ENCODE measurements at regions not wholly inside any gene's neighbourhood (a gene's known extent, or its start where the extent isn't known, plus 50 kb on each side); places are given as distances from the start of the nearest gene placed in this dataset.
"Not testable (repeated sequence)": the region's sequence is repeated elsewhere in the genome, so short reads cannot be mapped to it uniquely, and the experiment has no call there.

DNA sequence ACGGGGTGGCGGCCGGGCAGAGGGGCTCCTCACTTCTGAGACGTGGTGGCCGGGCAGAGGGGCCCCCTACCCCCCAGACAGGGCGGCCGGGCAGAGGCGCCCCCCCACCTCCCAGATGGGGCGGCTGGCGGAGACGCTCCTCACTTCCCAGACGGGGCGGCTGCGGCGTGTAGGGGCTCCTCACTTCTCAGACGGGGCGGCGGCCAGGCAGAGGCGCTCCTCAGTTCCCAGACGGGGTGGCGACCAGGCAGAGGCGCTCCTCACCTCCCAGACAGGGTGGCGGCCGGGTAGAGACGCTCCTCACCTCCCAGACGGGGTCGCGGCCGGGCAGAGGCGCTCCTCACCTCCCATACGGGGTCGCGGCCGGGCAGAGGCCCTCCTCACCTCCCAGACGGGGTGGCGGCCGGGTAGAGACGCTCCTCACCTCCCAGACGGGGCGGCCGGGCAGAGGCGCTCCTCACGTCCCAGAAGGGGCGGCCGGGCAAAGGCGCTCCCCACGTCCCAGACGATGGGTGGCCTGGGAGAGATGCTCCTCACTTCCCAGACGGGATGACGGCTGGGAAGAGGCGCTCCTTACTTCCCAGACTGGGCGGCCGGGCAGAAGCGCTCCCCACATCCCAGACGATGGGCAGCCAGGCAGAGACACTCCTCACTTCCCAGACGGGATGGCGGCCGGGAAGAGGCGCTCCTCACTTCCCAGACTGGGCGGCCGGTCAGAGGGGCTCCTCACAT is 536.6 kb upstream of the TUSC1 start:
- not testable (repeated sequence) for H3K27me3 ChIP-seq (ENCODE audit: insufficient read depth, poor library complexity, severe bottlenecking); H3K4me3 ChIP-seq (replicated peaks; ENCODE audit: insufficient read depth, low read length); H3K27ac ChIP-seq (replicated peaks); DNase-seq (ENCODE audit: low read depth in 1 of 2, low spot score in 1 of 2)

- H3K27me3 ChIP-seq (ENCODE audit: insufficient read depth, poor library complexity, severe bottlenecking) = no peaks in the 10 kb centered on the region
- no peak overlapping the region for H3K4me3 ChIP-seq (replicated peaks; ENCODE audit: insufficient read depth, low read length)
- no peak overlapping the region for H3K27ac ChIP-seq (replicated peaks)
- TF ChIP-seq, protein P1, sequence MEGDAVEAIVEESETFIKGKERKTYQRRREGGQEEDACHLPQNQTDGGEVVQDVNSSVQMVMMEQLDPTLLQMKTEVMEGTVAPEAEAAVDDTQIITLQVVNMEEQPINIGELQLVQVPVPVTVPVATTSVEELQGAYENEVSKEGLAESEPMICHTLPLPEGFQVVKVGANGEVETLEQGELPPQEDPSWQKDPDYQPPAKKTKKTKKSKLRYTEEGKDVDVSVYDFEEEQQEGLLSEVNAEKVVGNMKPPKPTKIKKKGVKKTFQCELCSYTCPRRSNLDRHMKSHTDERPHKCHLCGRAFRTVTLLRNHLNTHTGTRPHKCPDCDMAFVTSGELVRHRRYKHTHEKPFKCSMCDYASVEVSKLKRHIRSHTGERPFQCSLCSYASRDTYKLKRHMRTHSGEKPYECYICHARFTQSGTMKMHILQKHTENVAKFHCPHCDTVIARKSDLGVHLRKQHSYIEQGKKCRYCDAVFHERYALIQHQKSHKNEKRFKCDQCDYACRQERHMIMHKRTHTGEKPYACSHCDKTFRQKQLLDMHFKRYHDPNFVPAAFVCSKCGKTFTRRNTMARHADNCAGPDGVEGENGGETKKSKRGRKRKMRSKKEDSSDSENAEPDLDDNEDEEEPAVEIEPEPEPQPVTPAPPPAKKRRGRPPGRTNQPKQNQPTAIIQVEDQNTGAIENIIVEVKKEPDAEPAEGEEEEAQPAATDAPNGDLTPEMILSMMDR (IDR thresholded peaks at IDR 0.05; ENCODE audit: insufficient read depth, low read length) = no peak
- TF ChIP-seq, protein P2, sequence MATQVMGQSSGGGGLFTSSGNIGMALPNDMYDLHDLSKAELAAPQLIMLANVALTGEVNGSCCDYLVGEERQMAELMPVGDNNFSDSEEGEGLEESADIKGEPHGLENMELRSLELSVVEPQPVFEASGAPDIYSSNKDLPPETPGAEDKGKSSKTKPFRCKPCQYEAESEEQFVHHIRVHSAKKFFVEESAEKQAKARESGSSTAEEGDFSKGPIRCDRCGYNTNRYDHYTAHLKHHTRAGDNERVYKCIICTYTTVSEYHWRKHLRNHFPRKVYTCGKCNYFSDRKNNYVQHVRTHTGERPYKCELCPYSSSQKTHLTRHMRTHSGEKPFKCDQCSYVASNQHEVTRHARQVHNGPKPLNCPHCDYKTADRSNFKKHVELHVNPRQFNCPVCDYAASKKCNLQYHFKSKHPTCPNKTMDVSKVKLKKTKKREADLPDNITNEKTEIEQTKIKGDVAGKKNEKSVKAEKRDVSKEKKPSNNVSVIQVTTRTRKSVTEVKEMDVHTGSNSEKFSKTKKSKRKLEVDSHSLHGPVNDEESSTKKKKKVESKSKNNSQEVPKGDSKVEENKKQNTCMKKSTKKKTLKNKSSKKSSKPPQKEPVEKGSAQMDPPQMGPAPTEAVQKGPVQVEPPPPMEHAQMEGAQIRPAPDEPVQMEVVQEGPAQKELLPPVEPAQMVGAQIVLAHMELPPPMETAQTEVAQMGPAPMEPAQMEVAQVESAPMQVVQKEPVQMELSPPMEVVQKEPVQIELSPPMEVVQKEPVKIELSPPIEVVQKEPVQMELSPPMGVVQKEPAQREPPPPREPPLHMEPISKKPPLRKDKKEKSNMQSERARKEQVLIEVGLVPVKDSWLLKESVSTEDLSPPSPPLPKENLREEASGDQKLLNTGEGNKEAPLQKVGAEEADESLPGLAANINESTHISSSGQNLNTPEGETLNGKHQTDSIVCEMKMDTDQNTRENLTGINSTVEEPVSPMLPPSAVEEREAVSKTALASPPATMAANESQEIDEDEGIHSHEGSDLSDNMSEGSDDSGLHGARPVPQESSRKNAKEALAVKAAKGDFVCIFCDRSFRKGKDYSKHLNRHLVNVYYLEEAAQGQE (IDR thresholded peaks at IDR 0.05; ENCODE audit: insufficient replicate concordance, low read depth) = no peak
- TF ChIP-seq SPI1 (IDR thresholded peaks at IDR 0.05; ENCODE audit: borderline replicate concordance, low read depth) (no peak), GABPA (IDR thresholded peaks at IDR 0.05; ENCODE audit: low read depth) (no peak), POLR2AphosphoS5 (IDR thresholded peaks at IDR 0.05; ENCODE audit: low read depth) (no peak)
- DNase-seq (ENCODE audit: low read depth in 1 of 2, low spot score in 1 of 2) = peak in 1 of 2 experiments; percentile 12
These were observed 532.2 kb upstream of the TUSC1 start for GRCh38 chr9:26210338-26210851.

GRCh38 chr9:26205261-26205660 is 527.0 kb upstream of the TUSC1 start:
- DNase-seq (ENCODE audit: low read depth in 1 of 2, low spot score in 1 of 2) = no peak
- Histone ChIP-seq H3K27ac (replicated peaks) (no peak overlapping the region), H3K27me3 (ENCODE audit: insufficient read depth, poor library complexity, severe bottlenecking) (no peaks in the 10 kb centered on the region), H3K4me3 (replicated peaks; ENCODE audit: insufficient read depth, low read length) (no peak overlapping the region)
- no peak for TF ChIP-seq POLR2AphosphoS5 (IDR thresholded peaks at IDR 0.05; ENCODE audit: low read depth)
- TF ChIP-seq, protein P2 (IDR thresholded peaks at IDR 0.05; ENCODE audit: insufficient replicate concordance, low read depth) = no peak
- TF ChIP-seq SPI1 (IDR thresholded peaks at IDR 0.05; ENCODE audit: borderline replicate concordance, low read depth) = no peak
- no peak for TF ChIP-seq GABPA (IDR thresholded peaks at IDR 0.05; ENCODE audit: low read depth)
- TF ChIP-seq, protein P1 (IDR thresholded peaks at IDR 0.05; ENCODE audit: insufficient read depth, low read length) = no peak

GRCh38 chr9:26193237-26193636 is 515.0 kb upstream of the TUSC1 start:
- TF ChIP-seq, protein P2 (IDR thresholded peaks at IDR 0.05; ENCODE audit: insufficient replicate concordance, low read depth) = no peak
- TF ChIP-seq, protein P1 (IDR thresholded peaks at IDR 0.05; ENCODE audit: insufficient read depth, low read length) = no peak
- no peak for TF ChIP-seq POLR2AphosphoS5 (IDR thresholded peaks at IDR 0.05; ENCODE audit: low read depth)
- TF ChIP-seq SPI1 (IDR thresholded peaks at IDR 0.05; ENCODE audit: borderline replicate concordance, low read depth) = no peak
- no peak for TF ChIP-seq GABPA (IDR thresholded peaks at IDR 0.05; ENCODE audit: low read depth)
- H3K27me3 ChIP-seq (ENCODE audit: insufficient read depth, poor library complexity, severe bottlenecking) = no peaks in the 10 kb centered on the region
- no peak for DNase-seq (ENCODE audit: low read depth in 1 of 2, low spot score in 1 of 2)
- no peak overlapping the region for H3K4me3 ChIP-seq (replicated peaks; ENCODE audit: insufficient read depth, low read length)
- H3K27ac ChIP-seq (replicated peaks) = no peak overlapping the region
